ENCODE measurements at regions not wholly inside any gene's neighbourhood (a gene's known extent, or its start where the extent isn't known, plus 50 kb on each side); places are given as distances from the start of the nearest gene placed in this dataset.

DNA sequence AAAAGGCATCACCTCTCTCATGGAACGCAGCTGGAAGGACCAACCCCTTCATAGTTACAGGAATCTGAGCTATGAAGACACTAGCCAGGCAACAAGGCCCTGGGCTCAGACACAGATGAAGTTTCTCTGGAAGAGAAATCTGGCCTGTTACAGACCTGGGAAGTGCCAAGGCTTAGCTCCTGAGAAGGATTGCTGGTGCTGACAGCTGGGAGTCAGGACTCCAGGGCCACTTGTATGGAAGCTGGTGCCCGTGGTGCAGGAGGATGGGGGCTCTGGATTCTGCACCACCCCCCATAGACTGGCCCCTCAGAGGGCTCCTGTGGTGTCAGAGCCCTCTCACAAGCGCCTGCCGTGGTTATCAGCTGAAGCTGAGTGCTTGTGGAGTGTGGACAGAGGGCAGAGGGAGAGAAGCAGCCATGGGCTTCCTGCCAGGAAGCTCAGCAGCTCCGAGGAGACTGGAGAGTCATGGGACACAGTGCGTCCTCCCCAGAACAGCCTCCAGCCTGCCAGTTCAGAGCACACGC is 87.3 kb upstream of the LCLAT1 start:
- Histone ChIP-seq H3K27me3 (ENCODE audit: low read length) (no peaks in the 10 kb centered on the region), H4K20me1 (ENCODE audit: low read depth, low read length) (no peaks in the 10 kb centered on the region), H3F3A (ENCODE audit: insufficient read depth) (no peaks in the 10 kb centered on the region), H3K4me2 (ENCODE audit: low read depth, low read length, poor library complexity, severe bottlenecking) (no peak overlapping the region), H3K79me2 (ENCODE audit: insufficient read depth, low read length) (no peaks in the 10 kb centered on the region), H3K9ac (ENCODE audit: low read length) (no peak overlapping the region), H3K27ac (ENCODE audit: low read depth, low read length) (no peak overlapping the region), H3K36me3 (ENCODE audit: low read length) (no peaks in the 10 kb centered on the region), H3K9me2 (replicated peaks; ENCODE audit: insufficient read depth, low read length) (no peaks in the 10 kb centered on the region), H3K9me3 (ENCODE audit: insufficient read depth, low read length) (no peaks in the 10 kb centered on the region), H3K4me3 (ENCODE audit: insufficient read depth, low read length, poor library complexity, severe bottlenecking) (no peak overlapping the region), H2AFZ (ENCODE audit: low read depth, low read length, severe bottlenecking) (no peak overlapping the region)
- TF ChIP-seq, protein P1, sequence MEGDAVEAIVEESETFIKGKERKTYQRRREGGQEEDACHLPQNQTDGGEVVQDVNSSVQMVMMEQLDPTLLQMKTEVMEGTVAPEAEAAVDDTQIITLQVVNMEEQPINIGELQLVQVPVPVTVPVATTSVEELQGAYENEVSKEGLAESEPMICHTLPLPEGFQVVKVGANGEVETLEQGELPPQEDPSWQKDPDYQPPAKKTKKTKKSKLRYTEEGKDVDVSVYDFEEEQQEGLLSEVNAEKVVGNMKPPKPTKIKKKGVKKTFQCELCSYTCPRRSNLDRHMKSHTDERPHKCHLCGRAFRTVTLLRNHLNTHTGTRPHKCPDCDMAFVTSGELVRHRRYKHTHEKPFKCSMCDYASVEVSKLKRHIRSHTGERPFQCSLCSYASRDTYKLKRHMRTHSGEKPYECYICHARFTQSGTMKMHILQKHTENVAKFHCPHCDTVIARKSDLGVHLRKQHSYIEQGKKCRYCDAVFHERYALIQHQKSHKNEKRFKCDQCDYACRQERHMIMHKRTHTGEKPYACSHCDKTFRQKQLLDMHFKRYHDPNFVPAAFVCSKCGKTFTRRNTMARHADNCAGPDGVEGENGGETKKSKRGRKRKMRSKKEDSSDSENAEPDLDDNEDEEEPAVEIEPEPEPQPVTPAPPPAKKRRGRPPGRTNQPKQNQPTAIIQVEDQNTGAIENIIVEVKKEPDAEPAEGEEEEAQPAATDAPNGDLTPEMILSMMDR (IDR thresholded peaks at IDR 0.05; ENCODE audit: insufficient read depth, low read length, poor library complexity, severe bottlenecking), result no peak
- no peak for TF ChIP-seq EZH2phosphoT487 (conservative IDR thresholded peaks at IDR 0.05; ENCODE audit: low read length)

- no peak overlapping the region for H2AFZ ChIP-seq (ENCODE audit: low read depth, low read length, severe bottlenecking)
- H4K20me1 ChIP-seq (ENCODE audit: low read depth, low read length), result no peaks in the 10 kb centered on the region
- no peak overlapping the region for H3K27ac ChIP-seq (ENCODE audit: low read depth, low read length)
- H3K9ac ChIP-seq (ENCODE audit: low read length), result no peak overlapping the region
- no peaks in the 10 kb centered on the region for H3K79me2 ChIP-seq (ENCODE audit: insufficient read depth, low read length)
- H3K27me3 ChIP-seq (ENCODE audit: low read length), result no peaks in the 10 kb centered on the region
- no peak for TF ChIP-seq EZH2phosphoT487 (conservative IDR thresholded peaks at IDR 0.05; ENCODE audit: low read length)
- TF ChIP-seq, protein P1 (IDR thresholded peaks at IDR 0.05; ENCODE audit: insufficient read depth, low read length, poor library complexity, severe bottlenecking), result no peak
- H3K4me3 ChIP-seq (ENCODE audit: insufficient read depth, low read length, poor library complexity, severe bottlenecking), result no peak overlapping the region
- H3K9me3 ChIP-seq (ENCODE audit: insufficient read depth, low read length), result no peaks in the 10 kb centered on the region
- H3K9me2 ChIP-seq (replicated peaks; ENCODE audit: insufficient read depth, low read length), result no peaks in the 10 kb centered on the region
- H3F3A ChIP-seq (ENCODE audit: insufficient read depth), result no peaks in the 10 kb centered on the region
- no peak overlapping the region for H3K4me2 ChIP-seq (ENCODE audit: low read depth, low read length, poor library complexity, severe bottlenecking)
- no peaks in the 10 kb centered on the region for H3K36me3 ChIP-seq (ENCODE audit: low read length)
These were observed 85.2 kb upstream of the LCLAT1 start for GRCh38 chr2:30361751-30362394.

DNA sequence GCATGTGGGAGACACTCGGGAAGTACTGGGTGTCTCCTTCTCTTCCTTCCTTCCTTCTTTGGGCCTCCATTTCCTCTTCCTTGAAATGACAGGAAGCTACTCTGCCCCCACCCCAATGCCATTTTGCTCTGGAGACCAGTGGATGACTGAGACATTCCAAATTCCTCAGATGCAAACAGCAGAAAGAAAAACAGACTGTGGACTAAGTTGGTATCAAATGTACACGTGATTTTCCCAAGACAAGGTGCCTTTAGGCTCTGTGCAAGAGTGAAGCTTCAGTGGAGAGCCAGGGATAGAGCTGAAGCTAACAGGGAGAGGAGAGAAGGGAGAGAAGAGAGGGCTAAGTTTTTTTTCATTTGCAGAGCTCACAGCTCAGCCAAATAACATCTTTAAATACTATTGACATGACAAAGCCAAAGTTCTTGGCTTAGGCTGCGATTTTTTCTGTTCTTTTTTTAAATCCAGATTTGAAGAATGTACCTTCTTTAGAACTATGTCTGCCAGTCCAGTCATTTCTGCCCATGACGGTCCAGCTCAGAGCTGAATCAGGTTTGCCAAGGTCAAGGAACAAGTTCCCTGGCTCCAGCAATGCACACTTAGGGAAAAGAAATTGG is 84.5 kb upstream of the LCLAT1 start:
- Histone ChIP-seq H3K9ac (ENCODE audit: low read length) (no peak overlapping the region), H3K4me3 (ENCODE audit: insufficient read depth, low read length, poor library complexity, severe bottlenecking) (no peak overlapping the region), H3F3A (ENCODE audit: insufficient read depth) (no peaks in the 10 kb centered on the region), H3K9me3 (ENCODE audit: insufficient read depth, low read length) (no peaks in the 10 kb centered on the region), H3K36me3 (ENCODE audit: low read length) (no peaks in the 10 kb centered on the region), H3K4me2 (ENCODE audit: low read depth, low read length, poor library complexity, severe bottlenecking) (no peak overlapping the region), H3K27ac (ENCODE audit: low read depth, low read length) (no peak overlapping the region), H3K79me2 (ENCODE audit: insufficient read depth, low read length) (no peaks in the 10 kb centered on the region), H3K9me2 (replicated peaks; ENCODE audit: insufficient read depth, low read length) (no peaks in the 10 kb centered on the region), H4K20me1 (ENCODE audit: low read depth, low read length) (no peaks in the 10 kb centered on the region), H2AFZ (ENCODE audit: low read depth, low read length, severe bottlenecking) (no peak overlapping the region), H3K27me3 (ENCODE audit: low read length) (no peaks in the 10 kb centered on the region)
- no peak for TF ChIP-seq EZH2phosphoT487 (conservative IDR thresholded peaks at IDR 0.05; ENCODE audit: low read length)
- TF ChIP-seq, protein P1 (IDR thresholded peaks at IDR 0.05; ENCODE audit: insufficient read depth, low read length, poor library complexity, severe bottlenecking), result no peak
